ENCODE measurements at regions not wholly inside any gene's neighbourhood (a gene's known extent, or its start where the extent isn't known, plus 50 kb on each side); places are given as distances from the start of the nearest gene placed in this dataset.

- DNase-seq = no peak
Measured at GRCh38 chr6:90807791-90808701, 221.2 kb upstream of the MAP3K7 start.

DNA sequence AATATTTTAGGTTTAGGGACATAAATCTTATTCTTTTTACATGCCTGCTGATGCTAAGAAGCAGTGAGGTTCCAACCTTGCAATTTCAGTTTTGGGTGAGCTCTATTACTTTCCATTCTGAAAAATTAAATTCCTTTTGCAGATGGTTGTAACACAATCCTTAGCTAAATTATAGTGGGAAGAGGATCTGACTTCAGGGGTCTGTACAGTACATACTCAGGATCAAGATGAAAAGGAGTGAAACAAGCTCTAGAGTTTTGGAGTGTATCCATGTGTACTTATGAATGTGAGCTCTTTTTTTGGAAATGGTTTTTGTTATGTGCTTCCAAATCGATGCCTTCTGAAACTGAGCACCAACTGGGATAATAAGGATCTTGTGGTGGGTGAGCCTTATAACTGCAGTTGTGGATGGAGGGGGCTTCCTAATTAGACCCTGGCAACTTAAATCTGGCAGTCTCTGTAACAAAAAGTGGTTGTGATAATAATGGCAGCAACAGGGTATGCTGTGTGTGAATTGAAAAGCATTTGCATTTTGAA lies 218.8 kb upstream of the MAP3K7 start:
- DNase-seq = no peak

DNA sequence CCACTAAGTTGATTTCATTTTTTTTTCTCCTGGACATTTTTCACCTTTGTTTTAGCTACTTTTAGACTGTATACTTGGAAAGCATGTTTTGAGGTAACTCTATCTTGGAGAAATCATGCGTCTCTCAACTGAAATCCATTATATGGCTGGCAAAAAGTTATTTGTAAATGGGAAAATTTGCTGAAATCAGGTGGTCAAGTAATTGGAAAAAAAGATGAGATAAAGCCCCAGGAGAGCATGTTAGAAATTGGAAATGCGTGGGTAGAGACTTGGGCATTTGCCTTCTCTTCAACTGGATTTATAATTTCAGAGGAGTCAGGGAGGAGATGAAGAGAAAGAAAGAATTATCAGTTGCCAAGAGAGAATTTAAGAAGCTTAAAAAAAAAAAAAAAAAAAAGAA lies 217.1 kb upstream of the MAP3K7 start:
- DNase-seq = no peak

DNA sequence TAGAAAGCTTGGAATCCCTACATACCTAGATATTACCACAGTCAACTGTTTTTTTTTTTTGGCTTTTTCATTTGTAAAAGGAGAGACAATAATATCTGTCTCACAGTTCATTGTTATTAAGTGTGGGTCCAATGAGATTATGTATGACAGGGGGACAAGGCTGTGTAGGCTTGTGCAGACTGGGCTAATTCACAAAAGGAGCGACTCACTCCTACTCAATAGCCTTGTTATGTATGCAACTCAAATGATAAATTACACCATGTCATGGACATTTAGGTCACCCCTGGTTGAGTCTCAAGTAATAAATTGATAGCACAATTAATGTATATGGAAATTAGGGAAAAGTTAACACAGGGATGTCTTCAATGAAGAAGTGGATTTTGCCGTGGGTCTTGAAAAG lies 208.2 kb upstream of the MAP3K7 start:
- DNase-seq = no peak

GRCh38 chr6:90793771-90794170 lies 206.9 kb upstream of the MAP3K7 start:
- DNase-seq = no peak

GRCh38 chr6:90790696-90791095 lies 203.8 kb upstream of the MAP3K7 start:
- DNase-seq = no peak

DNA sequence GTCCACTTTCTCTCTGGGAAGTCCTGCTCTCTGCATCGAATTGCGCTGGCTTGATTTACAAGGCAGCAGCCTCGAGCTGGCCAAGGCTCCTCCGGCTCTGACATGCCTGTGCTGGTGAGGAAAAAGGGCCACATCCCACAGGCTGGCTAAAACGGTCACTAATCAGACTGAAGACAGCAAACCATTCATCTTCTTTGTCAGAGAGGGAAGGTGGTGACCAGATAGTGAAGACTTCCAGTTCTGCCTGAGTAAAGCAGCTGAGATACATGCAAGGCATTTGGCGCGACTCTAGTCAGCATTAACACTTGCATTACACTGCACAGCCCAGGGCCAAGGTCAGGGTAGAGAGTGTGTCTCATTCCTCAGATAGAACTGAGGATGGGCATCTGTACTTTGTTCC lies 203.2 kb upstream of the MAP3K7 start:
- DNase-seq = no peak

DNA sequence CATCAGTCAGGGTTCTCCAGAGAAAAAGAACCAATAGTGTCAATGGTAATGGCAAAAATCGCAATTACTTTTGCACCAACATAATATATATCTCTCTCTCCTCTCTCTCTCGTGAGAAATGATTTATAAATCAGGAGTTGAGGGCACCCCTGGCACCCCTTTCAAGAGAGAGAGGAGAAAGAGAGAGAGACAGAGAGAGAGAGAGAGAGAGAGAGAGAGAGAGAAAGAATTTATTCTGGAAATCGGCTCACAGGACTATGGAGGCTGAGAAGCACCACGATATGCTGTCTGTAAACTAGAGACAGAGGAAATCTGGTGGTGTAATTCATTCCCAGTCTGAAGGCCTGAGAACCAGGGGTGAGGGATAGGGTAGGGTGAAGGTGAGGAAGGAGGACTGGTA lies 201.9 kb upstream of the MAP3K7 start:
- DNase-seq = no peak

GRCh38 chr6:90787446-90787845 lies 200.6 kb upstream of the MAP3K7 start:
- no peak for DNase-seq

- DNase-seq = no peak
Measured at GRCh38 chr6:90780778-90781177, 193.9 kb upstream of the MAP3K7 start.

DNA sequence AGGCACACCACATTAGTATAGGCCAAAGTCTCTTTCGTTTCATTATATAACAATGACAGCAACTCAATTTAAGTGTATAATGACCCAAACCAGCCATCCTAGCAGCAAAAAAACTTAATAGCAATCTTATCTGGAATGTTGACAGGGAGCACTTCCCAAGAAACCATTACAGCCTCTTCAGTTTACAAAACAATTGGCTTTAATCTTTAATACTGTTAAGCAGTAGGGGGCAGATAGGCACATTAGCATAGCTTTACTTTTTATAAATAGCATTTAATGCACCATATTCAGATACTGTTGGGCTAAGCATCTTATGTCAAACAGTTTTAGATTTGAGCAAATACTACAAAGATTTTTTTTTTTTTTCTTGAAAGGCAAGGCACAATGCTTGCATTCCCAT lies 193.3 kb upstream of the MAP3K7 start:
- DNase-seq = no peak

DNA sequence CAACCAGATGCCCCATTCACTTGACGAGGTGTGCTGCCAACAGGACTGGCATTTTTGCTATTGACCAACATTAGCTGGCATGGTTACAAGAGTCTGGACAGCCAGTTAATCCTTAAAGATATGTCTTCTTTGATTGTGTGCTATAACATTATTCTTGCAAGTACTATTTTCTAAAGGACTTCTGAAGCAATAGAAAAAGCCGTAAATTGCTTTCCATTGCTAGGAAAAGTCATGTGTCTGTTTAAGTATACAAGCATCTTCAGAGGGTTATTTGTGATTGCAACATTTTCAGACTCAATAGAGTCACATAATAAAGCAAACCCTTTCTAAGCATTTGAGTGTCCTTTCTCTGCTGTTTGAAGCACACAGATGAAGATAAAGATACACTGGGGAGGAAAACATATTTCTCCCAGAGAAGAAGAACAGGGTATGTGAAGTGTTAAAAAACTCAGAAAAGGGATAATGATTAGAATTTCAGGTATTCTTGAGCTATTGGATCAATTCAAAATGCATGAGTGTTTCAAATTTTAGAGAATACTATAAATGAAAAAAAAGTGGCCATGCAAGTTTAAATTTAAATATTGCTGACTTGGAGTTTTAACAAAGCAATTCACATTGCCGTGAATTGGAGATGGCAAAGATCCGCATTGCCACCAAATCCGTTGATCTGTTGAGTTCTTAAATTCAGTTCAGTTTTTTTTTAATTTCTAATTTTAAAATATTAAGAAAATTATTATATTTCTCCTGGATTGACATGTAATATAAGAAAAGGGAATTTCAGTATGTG lies 191.7 kb upstream of the MAP3K7 start:
- no peak for DNase-seq

DNA sequence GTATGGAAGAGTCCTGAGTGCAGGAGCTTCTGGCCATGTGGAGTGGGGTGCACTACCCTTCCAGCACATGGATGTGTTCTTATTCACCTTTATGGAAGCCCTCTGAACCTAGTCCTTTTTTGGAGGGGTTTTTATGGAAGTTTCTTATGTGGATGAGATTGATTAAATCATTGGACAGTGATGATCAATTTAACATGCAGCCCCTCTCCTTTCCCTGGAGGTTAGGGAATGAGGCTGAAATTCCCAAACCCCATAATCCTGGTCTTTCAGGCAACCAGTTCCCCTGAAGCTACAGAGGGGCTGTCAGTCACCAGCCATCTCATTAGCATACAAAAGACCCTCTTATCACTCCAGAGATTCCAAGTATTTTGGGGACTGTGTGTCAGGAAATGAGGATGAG lies 183.9 kb upstream of the MAP3K7 start:
- no peak for DNase-seq

DNA sequence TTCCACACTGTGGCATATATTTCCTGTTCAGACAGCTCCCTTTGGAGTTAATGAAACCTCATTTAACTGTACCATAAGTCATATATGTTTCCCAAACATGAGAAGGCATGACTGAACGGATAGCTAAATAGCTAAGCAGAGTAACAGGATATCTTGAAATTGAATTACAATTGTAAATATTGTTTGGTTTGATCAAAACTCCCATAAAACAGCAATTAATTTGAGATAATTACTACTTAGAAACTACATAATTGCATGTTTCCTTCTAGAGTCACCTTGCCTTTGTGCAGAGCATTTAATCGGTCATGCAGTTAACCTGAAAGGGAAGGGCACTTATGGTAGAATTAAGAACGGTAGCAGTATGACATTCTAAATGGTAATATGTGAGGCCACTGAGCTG lies 179.0 kb upstream of the MAP3K7 start:
- DNase-seq = no peak

GRCh38 chr6:90765491-90765890 lies 178.6 kb upstream of the MAP3K7 start:
- DNase-seq = no peak

DNA sequence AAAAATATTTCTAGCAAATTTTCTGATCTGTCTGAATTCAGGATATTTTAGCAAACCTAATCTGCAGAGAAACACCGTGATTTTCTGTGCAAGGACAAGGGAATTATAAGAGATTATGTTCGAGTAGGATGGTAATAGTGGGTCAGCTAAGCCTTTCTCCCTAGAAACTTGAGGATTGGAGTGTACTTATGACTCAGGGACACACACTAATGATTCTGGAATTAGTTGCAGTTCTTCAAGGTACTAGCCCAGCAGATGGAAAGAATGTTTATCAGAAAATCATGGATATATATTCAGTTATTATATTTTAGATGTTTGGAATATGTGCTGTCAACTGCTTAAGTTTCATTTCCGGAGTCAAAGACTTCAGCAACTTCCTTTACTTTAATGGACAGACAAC lies 177.1 kb upstream of the MAP3K7 start:
- DNase-seq = no peak

DNA sequence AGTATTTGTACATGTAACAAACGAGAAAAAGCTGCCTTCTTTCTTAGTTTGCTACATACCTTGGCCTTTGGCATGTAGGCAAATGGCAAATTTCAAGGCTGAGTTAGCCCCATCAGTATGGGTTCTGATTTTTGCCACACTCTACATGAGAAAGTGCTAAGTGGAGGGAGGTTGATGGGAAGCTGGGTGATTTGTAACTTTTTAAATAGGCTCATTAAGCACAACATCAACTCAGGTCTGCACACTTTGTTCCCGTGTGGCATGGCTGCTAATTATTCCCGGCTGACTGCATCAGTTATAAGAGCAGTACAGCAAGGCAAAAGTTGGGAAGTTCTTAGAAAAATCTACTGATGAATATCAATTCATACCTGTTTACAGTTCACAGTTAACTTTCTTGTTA lies 172.8 kb upstream of the MAP3K7 start:
- no peak for DNase-seq

- DNase-seq = no peak
Measured at GRCh38 chr6:90758741-90759140, 171.9 kb upstream of the MAP3K7 start.

- no peak for DNase-seq
Measured at GRCh38 chr6:90753820-90754643, 167.2 kb upstream of the MAP3K7 start.

DNA sequence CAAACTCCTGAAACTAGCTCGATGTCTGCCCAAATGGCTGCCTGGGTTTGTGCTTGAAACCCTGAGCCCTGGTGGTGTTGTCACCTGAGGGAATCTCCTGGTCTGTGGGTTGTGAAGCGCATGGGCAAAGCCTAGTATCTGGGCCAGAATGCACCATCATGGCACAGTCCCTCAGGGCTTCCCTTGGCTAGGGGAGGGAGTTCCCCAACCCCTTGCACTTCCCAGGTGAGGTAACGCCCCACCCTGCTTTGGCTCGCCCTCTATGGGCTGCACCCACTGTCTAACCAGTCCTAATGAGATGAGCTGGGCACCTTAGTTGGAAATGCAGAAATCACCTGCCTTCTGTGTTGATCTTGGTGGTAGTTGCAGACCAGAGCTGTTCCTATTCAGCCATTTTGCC lies 152.9 kb upstream of the MAP3K7 start:
- DNase-seq = no peak

GRCh38 chr6:90739339-90739738 lies 152.5 kb upstream of the MAP3K7 start:
- DNase-seq = no peak

DNA sequence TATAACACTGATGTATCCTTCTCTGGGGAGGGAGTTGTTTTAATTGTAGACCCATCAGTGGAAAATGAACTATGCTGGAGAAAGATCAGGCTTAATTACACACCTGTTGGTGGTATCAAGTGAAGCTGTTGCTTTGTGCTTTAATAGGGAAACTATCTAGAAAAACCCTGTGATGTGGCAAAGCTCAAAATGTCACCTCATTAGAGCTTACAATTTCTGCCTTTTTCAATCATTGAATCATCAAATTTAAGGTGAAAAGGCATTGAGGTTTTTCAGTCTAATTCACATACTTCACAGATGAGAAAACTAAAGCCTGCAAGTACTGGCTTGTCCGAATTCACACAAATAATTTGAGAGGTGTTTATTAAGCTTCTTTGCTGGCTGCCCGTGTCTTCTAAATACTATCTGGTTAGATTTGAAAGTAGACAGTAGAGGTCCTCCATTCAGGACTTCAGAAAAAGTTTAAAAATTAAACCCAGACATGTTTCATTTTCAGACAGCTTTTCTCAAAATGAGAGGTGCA lies 143.3 kb upstream of the MAP3K7 start:
- no peak for DNase-seq

GRCh38 chr6:90729057-90729456 lies 142.2 kb upstream of the MAP3K7 start:
- no peak for DNase-seq

All from activated CD8-positive, alpha-beta memory T cell treated with anti-CD3 and anti-CD28 coated beads for 24 hours (primary cell).